Memory B cell (primary cell): ENCODE measurements at regions not wholly inside any gene's neighbourhood (a gene's known extent, or its start where the extent isn't known, plus 50 kb on each side); places are given as distances from the start of the nearest gene placed in this dataset.

Experiments
- ATAC-seq: fragments of 150-1000 bp; cut with Tn5 transposase; 2 replicates; pipeline ENCODE4 v1.10.0; 2021; ENCODE audit warnings: low read depth, mild to moderate bottlenecking, moderate library complexity
- DNase-seq, 2 donors: peaks; one replicate each; pipeline ENCODE4 v3.0.0; 2022; ENCODE audit warnings: low spot score in 2 of 2
- H3K27ac Mint-ChIP-seq: one replicate; pipeline ENCODE4 v1.8.0; 2022; ENCODE audit warnings: mild to moderate bottlenecking, moderate library complexity, mixed read lengths
- H3K27me3 Mint-ChIP-seq: one replicate; pipeline ENCODE4 v1.8.0; 2022; ENCODE audit warnings: mixed read lengths
- H3K36me3 Mint-ChIP-seq: one replicate; pipeline ENCODE4 v1.8.0; 2022; ENCODE audit warnings: mild to moderate bottlenecking, mixed read lengths
- H3K4me1 Mint-ChIP-seq: one replicate; pipeline ENCODE4 v1.8.0; 2022; ENCODE audit warnings: mixed read lengths
- H3K4me3 Mint-ChIP-seq: one replicate; pipeline ENCODE4 v1.8.0; 2022; ENCODE audit warnings: mild to moderate bottlenecking, moderate library complexity, mixed read lengths
- H3K9me3 Mint-ChIP-seq: one replicate; pipeline ENCODE4 v1.8.0; 2022; ENCODE audit warnings: mixed read lengths

GRCh38 chr15:47486040-47486439 lies 231.3 kb upstream of the SEMA6D start:
- Mint-ChIP-seq H3K4me3 (no peak overlapping the region), H3K9me3 (peaks cover under 1% of the 10 kb centered on the region), H3K27ac (no peak overlapping the region), H3K36me3 (no peaks in the 10 kb centered on the region), H3K27me3 (peaks cover 3% of the 10 kb centered on the region), H3K4me1 (no peaks in the 10 kb centered on the region)
- ATAC-seq (no peak), DNase-seq (no peak)

GRCh38 chr15:47492195-47492594 lies 225.1 kb upstream of the SEMA6D start:
- Mint-ChIP-seq H3K4me3 (no peak overlapping the region), H3K9me3 (peaks cover 3% of the 10 kb centered on the region), H3K27ac (no peak overlapping the region), H3K4me1 (no peaks in the 10 kb centered on the region), H3K27me3 (no peaks in the 10 kb centered on the region), H3K36me3 (no peaks in the 10 kb centered on the region)
- ATAC-seq (no peak), DNase-seq (no peak)

GRCh38 chr15:47493357-47494247 lies 223.7 kb upstream of the SEMA6D start:
- H3K36me3 Mint-ChIP-seq = no peaks in the 10 kb centered on the region
- H3K9me3 Mint-ChIP-seq = peaks cover 3% of the 10 kb centered on the region
- no peaks in the 10 kb centered on the region for H3K4me1 Mint-ChIP-seq
- no peak for ATAC-seq
- H3K27ac Mint-ChIP-seq = no peak overlapping the region
- H3K4me3 Mint-ChIP-seq = no peak overlapping the region
- no peak for DNase-seq
- no peaks in the 10 kb centered on the region for H3K27me3 Mint-ChIP-seq

- Mint-ChIP-seq H3K27me3 (no peaks in the 10 kb centered on the region), H3K27ac (no peak overlapping the region), H3K4me3 (no peak overlapping the region), H3K9me3 (no peaks in the 10 kb centered on the region), H3K36me3 (no peaks in the 10 kb centered on the region), H3K4me1 (no peaks in the 10 kb centered on the region)
- ATAC-seq = no peak
- no peak for DNase-seq
Observed at GRCh38 chr15:47496343-47497185, 220.7 kb upstream of the SEMA6D start.

GRCh38 chr15:47500842-47501241 lies 216.5 kb upstream of the SEMA6D start:
- DNase-seq (no peak), ATAC-seq (no peak)
- peaks cover 2% of the 10 kb centered on the region for H3K27me3 Mint-ChIP-seq
- no peak overlapping the region for H3K27ac Mint-ChIP-seq
- H3K4me3 Mint-ChIP-seq = no peak overlapping the region
- no peaks in the 10 kb centered on the region for H3K4me1 Mint-ChIP-seq
- no peaks in the 10 kb centered on the region for H3K36me3 Mint-ChIP-seq
- no peaks in the 10 kb centered on the region for H3K9me3 Mint-ChIP-seq

- DNase-seq (no peak), ATAC-seq (no peak)
- Mint-ChIP-seq H3K4me3 (no peak overlapping the region), H3K9me3 (no peaks in the 10 kb centered on the region), H3K27ac (no peak overlapping the region), H3K4me1 (no peaks in the 10 kb centered on the region), H3K36me3 (no peaks in the 10 kb centered on the region), H3K27me3 (peaks cover 2% of the 10 kb centered on the region)
Observed at GRCh38 chr15:47502041-47502440, 215.3 kb upstream of the SEMA6D start.

GRCh38 chr15:47503876-47504275 lies 213.4 kb upstream of the SEMA6D start:
- no peaks in the 10 kb centered on the region for H3K4me1 Mint-ChIP-seq
- no peaks in the 10 kb centered on the region for H3K9me3 Mint-ChIP-seq
- H3K4me3 Mint-ChIP-seq = no peak overlapping the region
- peaks cover 2% of the 10 kb centered on the region for H3K27me3 Mint-ChIP-seq
- no peak for ATAC-seq
- no peak overlapping the region for H3K27ac Mint-ChIP-seq
- DNase-seq = no peak
- no peaks in the 10 kb centered on the region for H3K36me3 Mint-ChIP-seq

- no peak overlapping the region for H3K4me3 Mint-ChIP-seq
Observed at GRCh38 chr15:47504624-47505256, 212.6 kb upstream of the SEMA6D start.

GRCh38 chr15:47505712-47506328 lies 211.5 kb upstream of the SEMA6D start:
- DNase-seq (no peak), ATAC-seq (no peak)
- peaks cover 2% of the 10 kb centered on the region for H3K27me3 Mint-ChIP-seq
- no peak overlapping the region for H3K27ac Mint-ChIP-seq
- H3K4me3 Mint-ChIP-seq = no peak overlapping the region
- H3K36me3 Mint-ChIP-seq = no peaks in the 10 kb centered on the region
- H3K9me3 Mint-ChIP-seq = no peaks in the 10 kb centered on the region
- no peaks in the 10 kb centered on the region for H3K4me1 Mint-ChIP-seq

More at GRCh38 chr15:47504624-47505256, 212.6 kb upstream of the SEMA6D start:
- Mint-ChIP-seq H3K27me3 (peaks cover 2% of the 10 kb centered on the region), H3K9me3 (no peaks in the 10 kb centered on the region), H3K36me3 (no peaks in the 10 kb centered on the region), H3K27ac (no peak overlapping the region), H3K4me1 (no peaks in the 10 kb centered on the region)
- DNase-seq (no peak), ATAC-seq (no peak)

GRCh38 chr15:47506329-47507100 lies 210.8 kb upstream of the SEMA6D start:
- no peaks in the 10 kb centered on the region for H3K36me3 Mint-ChIP-seq
- H3K4me3 Mint-ChIP-seq = no peak overlapping the region
- no peak for ATAC-seq
- H3K9me3 Mint-ChIP-seq = no peaks in the 10 kb centered on the region
- DNase-seq = no peak
- no peak overlapping the region for H3K27ac Mint-ChIP-seq
- no peaks in the 10 kb centered on the region for H3K4me1 Mint-ChIP-seq
- peaks cover 2% of the 10 kb centered on the region for H3K27me3 Mint-ChIP-seq

GRCh38 chr15:47507221-47507985 lies 209.9 kb upstream of the SEMA6D start:
- H3K36me3 Mint-ChIP-seq = no peaks in the 10 kb centered on the region
- peaks cover 2% of the 10 kb centered on the region for H3K27me3 Mint-ChIP-seq
- DNase-seq (no peak), ATAC-seq (no peak)
- H3K27ac Mint-ChIP-seq = no peak overlapping the region
- H3K4me1 Mint-ChIP-seq = no peaks in the 10 kb centered on the region
- no peak overlapping the region for H3K4me3 Mint-ChIP-seq
- H3K9me3 Mint-ChIP-seq = no peaks in the 10 kb centered on the region

GRCh38 chr15:47511261-47511660 lies 206.0 kb upstream of the SEMA6D start:
- DNase-seq (no peak), ATAC-seq (no peak)
- H3K9me3 Mint-ChIP-seq = no peaks in the 10 kb centered on the region
- no peak overlapping the region for H3K4me3 Mint-ChIP-seq
- H3K4me1 Mint-ChIP-seq = no peaks in the 10 kb centered on the region
- H3K27ac Mint-ChIP-seq = no peak overlapping the region
- no peaks in the 10 kb centered on the region for H3K27me3 Mint-ChIP-seq
- H3K36me3 Mint-ChIP-seq = no peaks in the 10 kb centered on the region

GRCh38 chr15:47513471-47513870 lies 203.8 kb upstream of the SEMA6D start:
- Mint-ChIP-seq H3K9me3 (no peaks in the 10 kb centered on the region), H3K4me1 (no peaks in the 10 kb centered on the region), H3K27me3 (no peaks in the 10 kb centered on the region), H3K27ac (no peak overlapping the region), H3K4me3 (no peak overlapping the region), H3K36me3 (no peaks in the 10 kb centered on the region)
- ATAC-seq = no peak
- DNase-seq = no peak
